Ascending aorta (tissue), 2 donors: ENCODE measurements at regions not wholly inside any gene's neighbourhood (a gene's known extent, or its start where the extent isn't known, plus 50 kb on each side); places are given as distances from the start of the nearest gene placed in this dataset.

Source experiments
- DNase-seq, 2 donors: peaks; one replicate each; pipeline ENCODE4 v3.0.0-alpha.2; 2019; ENCODE audit warnings: low spot score in 2 of 2
- H3K27ac ChIP-seq, 2 donors: fragments of 200-600 bp; sonication (generic); one replicate each; pipeline ENCODE4 v1.5.1; 2016 to 2017; ENCODE audit warnings: mild to moderate bottlenecking in 1 of 2
- H3K27me3 ChIP-seq: fragments of 200-600 bp; sonication (generic); one replicate; pipeline ENCODE4 v1.5.1; 2017
- H3K36me3 ChIP-seq, 2 donors: fragments of 200-600 bp; sonication (generic); one replicate each; pipeline ENCODE4 v1.5.1; 2016
- H3K4me1 ChIP-seq, 2 donors: fragments of 200-600 bp; sonication (generic); one replicate each; pipeline ENCODE4 v1.5.1; 2016 to 2017; ENCODE audit warnings: mild to moderate bottlenecking in 1 of 2
- H3K4me3 ChIP-seq, 2 donors: fragments of 200-600 bp; sonication (generic); one replicate each; pipeline ENCODE4 v1.5.1; 2016 to 2017; ENCODE audit warnings: mild to moderate bottlenecking in 1 of 2
- H3K9me3 ChIP-seq, 2 donors: fragments of 200-600 bp; sonication (generic); one replicate each; pipeline ENCODE4 v1.5.1; 2016
- CTCF ChIP-seq, 3 experiments: fragments of 200-600 bp in 2 of 3; fragments of 450-650 bp in 1 of 3; sonication (generic) in 2 of 3; IDR thresholded peaks; one replicate each; pipeline ENCODE4 v1.5.1; 2016 to 2019; ENCODE audit warnings: antibody characterized with exemption in 3 of 3, mild to moderate bottlenecking in 1 of 3, moderate library complexity in 1 of 3
- intact Hi-C: fragments of 100-400 bp; cut with DNase I; formaldehyde crosslinking; loops from one replicate; pipeline ENCODE4 v1.15.1; 2023

- intact Hi-C loops = no loop called here
- no peak overlapping the region for H3K27ac ChIP-seq
- no peak for DNase-seq
These were observed 1555.4 kb upstream of the ADGRL3 start for GRCh38 chr4:59644765-59645164.

GRCh38 chr4:59646082-59646481, 1554.0 kb upstream of the ADGRL3 start:
- H3K36me3 ChIP-seq = no peaks in the 10 kb centered on the region
- H3K27me3 ChIP-seq = no peaks in the 10 kb centered on the region
- H3K9me3 ChIP-seq = no peaks in the 10 kb centered on the region
- no peak overlapping the region for H3K27ac ChIP-seq
- no peak overlapping the region for H3K4me3 ChIP-seq
- H3K4me1 ChIP-seq = no peaks in the 10 kb centered on the region
- no peak for TF ChIP-seq CTCF (IDR thresholded peaks at IDR 0.05)
- intact Hi-C loops = no loop called here
- DNase-seq = no peak

More at GRCh38 chr4:59644765-59645164, 1555.4 kb upstream of the ADGRL3 start:
- H3K9me3 ChIP-seq = no peaks in the 10 kb centered on the region
- H3K36me3 ChIP-seq = no peaks in the 10 kb centered on the region
- no peaks in the 10 kb centered on the region for H3K4me1 ChIP-seq
- no peak overlapping the region for H3K4me3 ChIP-seq
- TF ChIP-seq CTCF (IDR thresholded peaks at IDR 0.05) = no peak
- H3K27me3 ChIP-seq = no peaks in the 10 kb centered on the region

GRCh38 chr4:59647011-59647410, 1553.1 kb upstream of the ADGRL3 start:
- Histone ChIP-seq H3K4me3 (no peak overlapping the region), H3K9me3 (no peaks in the 10 kb centered on the region), H3K27ac (no peak overlapping the region), H3K36me3 (no peaks in the 10 kb centered on the region), H3K27me3 (no peaks in the 10 kb centered on the region), H3K4me1 (no peaks in the 10 kb centered on the region)
- no peak for DNase-seq
- intact Hi-C loops = no loop called here
- no peak for TF ChIP-seq CTCF (IDR thresholded peaks at IDR 0.05)

GRCh38 chr4:59647500-59647899, 1552.6 kb upstream of the ADGRL3 start:
- H3K27me3 ChIP-seq = no peaks in the 10 kb centered on the region
- H3K4me3 ChIP-seq = no peak overlapping the region
- H3K27ac ChIP-seq = no peak overlapping the region
- TF ChIP-seq CTCF (IDR thresholded peaks at IDR 0.05) = no peak
- H3K4me1 ChIP-seq = no peaks in the 10 kb centered on the region
- DNase-seq = no peak
- intact Hi-C loops = no loop called here
- no peaks in the 10 kb centered on the region for H3K9me3 ChIP-seq
- H3K36me3 ChIP-seq = no peaks in the 10 kb centered on the region

GRCh38 chr4:59650861-59651260, 1549.3 kb upstream of the ADGRL3 start:
- DNase-seq = no peak

More at GRCh38 chr4:59650861-59651260, 1549.3 kb upstream of the ADGRL3 start:
- no peak overlapping the region for H3K4me3 ChIP-seq
- H3K9me3 ChIP-seq = no peaks in the 10 kb centered on the region
- no peaks in the 10 kb centered on the region for H3K4me1 ChIP-seq
- intact Hi-C loops = no loop called here
- no peaks in the 10 kb centered on the region for H3K36me3 ChIP-seq
- no peaks in the 10 kb centered on the region for H3K27me3 ChIP-seq
- no peak overlapping the region for H3K27ac ChIP-seq
- no peak for TF ChIP-seq CTCF (IDR thresholded peaks at IDR 0.05)
